GM12878 (cell line): ENCODE measurements at regions not wholly inside any gene's neighbourhood (a gene's known extent, or its start where the extent isn't known, plus 50 kb on each side); places are given as distances from the start of the nearest gene placed in this dataset.

ENCODE experiments used
- CBX3 ChIP-seq: fragments of 200-600 bp; sonication (generic); IDR thresholded peaks from 2 replicates; pipeline ENCODE4 v1.6.1; 2016; ENCODE audit warnings: low read depth, borderline replicate concordance
- CTCF ChIP-seq, 3 experiments: IDR thresholded peaks in 2 of 3; conservative IDR thresholded peaks in 1 of 3; 2 replicates each; pipeline ENCODE4 v1.5.1; 2011; ENCODE audit warnings: low read depth in 3 of 3, low read length in 3 of 3, mild to moderate bottlenecking in 3 of 3, control low read depth in 2 of 3, moderate library complexity in 2 of 3, inconsistent platforms in 1 of 3, mixed read lengths in 1 of 3; ENCODE audit not compliant: control insufficient read depth in 2 of 3, insufficient read depth in 1 of 3; ENCODE audit errors: extremely low read depth in 1 of 3
- E2F4 ChIP-seq: IDR thresholded peaks from 2 replicates; pipeline ENCODE4 v1.6.1; 2012; ENCODE audit warnings: low read depth, low read length, improper control_type of control experiment
- MYC ChIP-seq: IDR thresholded peaks from 2 replicates; pipeline ENCODE4 v1.6.1; 2011; ENCODE audit warnings: mild to moderate bottlenecking, low read length, moderate library complexity, inconsistent platforms; ENCODE audit not compliant: insufficient read depth, insufficient replicate concordance, insufficient read length, severe bottlenecking
- NFIC ChIP-seq: IDR thresholded peaks from 2 replicates; pipeline ENCODE4 v1.6.1; 2012; ENCODE audit warnings: low read depth, mild to moderate bottlenecking, inconsistent platforms, low read length, moderate library complexity
- NFYB ChIP-seq: IDR thresholded peaks from 2 replicates; pipeline ENCODE4 v1.6.1; 2011; ENCODE audit warnings: low read depth, mild to moderate bottlenecking, low read length, improper control_type of control experiment, moderate library complexity; ENCODE audit not compliant: insufficient read depth
- RAD21 ChIP-seq: IDR thresholded peaks from 2 replicates; pipeline ENCODE4 v1.6.1; 2011; ENCODE audit warnings: mild to moderate bottlenecking, low read depth, low read length, moderate library complexity; ENCODE audit not compliant: insufficient read depth
- REST ChIP-seq: IDR thresholded peaks from 2 replicates; pipeline ENCODE4 v1.6.1; 2012; ENCODE audit warnings: mild to moderate bottlenecking, low read depth, low read length
- SREBF1 ChIP-seq: IDR thresholded peaks from 2 replicates; pipeline ENCODE4 v1.6.1; 2012; ENCODE audit warnings: mild to moderate bottlenecking, low read length
- USF2 ChIP-seq: IDR thresholded peaks from 2 replicates; pipeline ENCODE4 v1.6.1; 2011; ENCODE audit warnings: low read depth, low read length, improper control_type of control experiment, borderline replicate concordance
- ZBTB11 ChIP-seq: fragments of 450-650 bp; formaldehyde crosslinking; IDR thresholded peaks from 2 replicates; pipeline ENCODE4 v1.5.0; 2022; ENCODE audit warnings: mild to moderate bottlenecking, missing genetic modification characterization

GRCh38 chr16:5884339-5884738 lies 786.7 kb upstream of the EEF2KMT start (continued):
- TF ChIP-seq ZBTB11 (CRISPR knock-in tag) = no peak
- TF ChIP-seq USF2 = no peak
- TF ChIP-seq REST = no peak
- TF ChIP-seq RAD21 = no peak
- TF ChIP-seq CTCF (IDR thresholded peaks at IDR 0.05 in 2 of 3, conservative IDR thresholded peaks at IDR 0.05 in 1 of 3; ENCODE audit: control insufficient read depth in 2 of 3, extremely low read depth in 1 of 3, insufficient read depth in 1 of 3, low read depth in 3 of 3, low read length in 3 of 3) = no peak
- no peak for TF ChIP-seq CBX3
- TF ChIP-seq SREBF1 = no peak
- TF ChIP-seq NFYB = no peak
- no peak for TF ChIP-seq E2F4
- no peak for TF ChIP-seq MYC
- TF ChIP-seq NFIC = no peak
- TF ChIP-seq, all 136 proteins: peak for 0
